COR-L47 (cell line): ENCODE measurements at regions not wholly inside any gene's neighbourhood (a gene's known extent, or its start where the extent isn't known, plus 50 kb on each side); places are given as distances from the start of the nearest gene placed in this dataset.

Source experiments
- DNase-seq: peaks from one replicate; lab custom pipeline; 2025; lab: John Stamatoyannopoulos, UW

DNA sequence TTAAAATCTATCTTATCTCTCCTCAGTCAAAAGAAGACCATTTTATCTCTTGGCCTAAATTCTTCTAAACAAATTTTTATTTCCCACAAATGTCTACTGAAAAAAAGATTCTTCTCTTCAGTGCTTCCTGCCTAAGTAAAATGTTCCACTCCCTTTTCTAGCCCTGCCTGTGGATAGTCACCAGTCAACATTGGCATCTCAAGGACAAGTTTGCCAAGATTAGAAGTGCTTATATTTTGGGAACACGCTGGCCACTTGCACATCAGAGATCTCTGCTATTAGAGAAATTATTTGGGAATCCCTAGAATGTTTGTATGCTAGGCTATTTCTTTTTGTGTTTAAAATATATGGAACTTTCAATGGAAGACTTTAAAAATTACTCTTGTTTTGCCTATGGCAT is 758.2 kb upstream of the CDH7 start:
- no peak for DNase-seq

DNA sequence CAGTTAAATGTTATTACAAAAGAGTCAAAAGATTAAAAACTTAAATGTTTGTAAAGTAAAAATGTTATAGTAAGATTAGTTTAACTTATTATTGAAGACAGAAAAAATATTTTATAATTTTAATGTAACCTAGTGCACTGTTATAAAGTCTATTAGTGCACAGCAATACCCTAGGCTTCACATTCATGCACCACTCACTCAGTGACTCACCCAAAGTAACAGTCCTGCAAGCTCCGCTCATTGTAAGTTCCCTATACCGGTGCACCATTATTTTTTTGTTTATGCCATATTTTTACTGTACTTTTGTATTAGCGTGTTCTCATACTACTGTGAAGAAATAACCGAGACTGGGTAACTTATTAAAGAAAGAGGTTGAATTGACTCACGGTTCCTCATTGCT is 759.7 kb upstream of the CDH7 start:
- DNase-seq: no peak

DNA sequence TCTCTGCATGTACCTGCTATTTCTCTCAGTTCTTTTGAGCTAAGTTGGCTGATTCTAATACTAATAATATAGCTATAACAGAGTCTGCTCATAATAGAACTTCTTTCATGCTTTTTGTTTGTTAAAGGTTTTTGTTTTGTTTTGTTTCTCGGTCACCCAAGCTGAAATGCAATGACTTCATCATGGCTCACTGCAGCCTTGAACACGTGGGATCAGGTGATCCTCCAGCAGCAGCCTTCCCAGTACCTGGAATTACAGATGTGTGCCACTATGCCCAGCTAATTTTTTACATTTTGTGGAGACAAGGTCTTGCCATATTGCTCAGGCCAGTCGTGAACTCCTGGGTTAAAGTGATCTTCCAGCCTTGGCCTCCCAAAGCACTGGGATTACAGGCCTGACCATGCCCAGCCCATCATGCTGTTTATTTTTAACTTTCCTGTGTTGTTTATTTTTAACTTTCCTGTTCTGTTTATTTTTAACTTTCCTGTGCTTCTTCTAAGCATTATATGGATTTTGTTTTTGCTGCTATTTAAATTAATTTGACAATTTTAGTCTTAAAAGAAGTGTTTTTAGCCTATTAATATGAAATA is 763.8 kb upstream of the CDH7 start:
- no peak for DNase-seq

DNA sequence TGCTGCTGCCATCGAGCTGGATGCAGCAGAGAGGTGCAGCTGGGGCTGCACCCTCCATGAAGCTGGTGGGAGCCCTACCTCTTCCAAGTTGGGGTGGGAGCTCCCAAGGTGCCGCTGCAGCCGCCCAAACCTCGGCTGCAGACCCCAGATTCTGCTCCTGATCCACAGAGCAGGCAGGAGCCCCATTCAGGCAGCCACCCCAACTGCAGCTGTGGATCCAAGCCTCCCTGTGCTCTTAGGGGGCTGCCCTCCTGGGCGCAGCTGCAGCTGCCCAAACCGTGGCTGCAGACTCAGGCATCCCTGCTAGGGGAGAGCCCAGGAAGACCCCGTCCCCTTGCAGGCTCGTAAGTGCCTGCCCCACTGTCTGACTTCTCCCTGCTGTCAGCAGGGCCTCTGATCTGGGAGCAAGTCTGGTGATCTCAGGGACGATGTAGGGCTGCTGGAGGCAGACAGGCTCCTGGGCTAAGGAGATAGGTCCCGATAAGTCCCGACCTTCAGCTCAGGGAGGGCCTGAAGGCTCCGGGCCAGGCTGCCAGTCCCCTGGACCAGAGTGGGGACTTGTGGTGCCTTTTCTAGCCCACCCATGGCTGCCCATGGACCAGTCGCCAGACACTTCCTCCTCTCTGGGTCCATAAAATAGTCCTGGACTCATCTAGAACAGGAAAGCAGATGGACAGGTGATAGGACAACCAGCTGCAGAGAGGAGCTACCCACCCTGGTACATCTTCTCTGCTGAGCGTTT is 767.1 kb upstream of the CDH7 start:
- DNase-seq: no peak

DNA sequence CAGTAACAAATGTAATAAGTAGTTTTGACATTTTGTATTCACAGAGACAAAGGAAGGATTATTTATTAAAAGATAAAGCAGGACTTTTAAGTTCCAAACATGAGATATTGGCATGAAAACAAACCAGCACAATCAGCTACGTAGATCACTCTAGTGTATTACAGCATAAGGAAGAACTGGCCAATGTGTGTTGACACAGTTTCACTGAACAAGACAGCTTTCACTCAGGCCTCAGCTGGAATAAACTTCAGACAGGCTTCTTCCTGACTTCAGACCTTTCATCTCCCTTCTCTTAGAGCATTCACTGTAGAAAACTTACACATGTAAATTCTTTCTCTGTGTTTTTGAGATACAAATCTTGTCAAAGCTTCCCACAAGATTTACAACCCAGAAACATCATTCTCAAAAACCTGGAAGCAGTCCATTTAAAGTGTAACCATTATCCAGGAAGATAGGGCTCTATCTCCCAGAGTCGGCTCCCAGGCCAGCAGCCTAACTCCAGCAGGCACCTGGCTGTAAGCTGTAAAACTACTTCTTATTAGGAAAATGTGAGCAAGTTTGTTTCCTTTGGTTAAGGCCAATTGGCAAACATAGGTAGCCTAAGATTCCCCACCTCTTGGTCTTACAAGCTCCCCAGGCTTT is 768.3 kb upstream of the CDH7 start:
- DNase-seq: no peak

DNA sequence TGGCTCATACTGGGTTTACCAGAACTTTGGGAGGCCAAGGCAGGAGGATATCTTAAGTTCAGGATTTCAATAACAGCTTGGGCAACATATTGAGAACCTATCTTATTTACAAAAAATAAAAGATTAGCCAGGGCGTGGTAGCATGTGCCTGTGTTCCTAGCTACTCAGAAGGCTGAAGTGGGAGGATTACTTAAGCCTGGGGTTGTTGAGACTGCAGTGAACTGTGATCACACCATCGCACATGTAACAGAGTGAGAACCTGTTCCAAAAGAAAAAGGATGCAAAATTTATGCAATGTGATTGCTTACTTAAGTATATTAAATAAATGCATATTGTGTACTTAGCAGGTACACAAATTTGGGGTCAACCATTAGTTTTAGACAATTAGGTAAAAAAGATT is 768.9 kb upstream of the CDH7 start:
- DNase-seq: no peak

DNA sequence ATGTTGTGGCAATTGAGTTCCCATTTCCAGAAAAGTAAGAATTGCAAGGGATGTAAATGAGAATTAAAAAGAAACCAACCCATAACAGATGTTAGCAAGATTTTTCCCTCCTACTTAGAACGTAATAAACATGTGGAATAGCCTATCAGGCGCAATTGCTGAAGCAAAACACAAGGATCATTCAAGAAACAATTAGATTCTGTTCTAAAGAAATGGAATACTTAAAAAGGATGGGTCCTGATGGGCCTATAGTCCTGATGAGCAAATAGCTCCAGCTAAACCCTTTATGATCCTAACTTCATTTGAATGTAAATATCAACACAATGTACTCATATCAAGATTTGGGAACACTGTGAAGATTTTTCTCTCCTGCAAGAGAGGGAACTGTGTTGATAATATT is 771.0 kb upstream of the CDH7 start:
- no peak for DNase-seq

DNA sequence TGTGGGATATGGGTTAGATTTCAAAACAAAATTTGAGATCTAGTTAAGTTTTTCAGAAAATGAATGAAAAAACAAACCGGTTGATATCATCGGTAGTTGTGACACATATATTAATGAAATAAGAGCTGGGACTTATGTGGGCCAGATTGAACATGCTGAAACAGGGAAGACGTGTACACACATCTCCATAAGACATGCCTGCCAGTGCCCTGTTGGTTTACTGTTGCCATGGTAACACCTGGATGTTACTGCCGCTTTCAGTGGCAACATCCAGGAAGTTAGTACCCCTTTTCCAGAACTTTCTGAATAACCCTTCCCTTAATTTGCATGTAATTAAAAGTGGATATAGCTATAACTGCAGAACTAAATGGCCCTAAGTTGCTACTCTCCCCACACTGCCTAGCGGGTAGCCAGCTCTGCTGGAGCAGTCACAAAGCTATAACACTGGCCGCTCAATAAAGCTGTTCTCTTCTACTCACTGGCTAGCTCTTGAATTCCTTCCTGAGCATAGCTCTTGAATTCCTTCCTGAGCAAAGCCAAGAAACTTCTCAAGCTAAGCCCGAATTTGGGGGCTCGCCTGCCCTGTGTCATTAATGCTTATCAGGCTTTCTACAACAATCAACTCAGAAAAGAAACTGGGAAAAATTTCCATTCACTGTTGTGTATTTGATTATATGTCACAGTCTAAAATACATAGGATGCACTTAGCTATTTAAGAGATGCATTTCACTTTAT is 776.3 kb upstream of the CDH7 start:
- DNase-seq: no peak

DNA sequence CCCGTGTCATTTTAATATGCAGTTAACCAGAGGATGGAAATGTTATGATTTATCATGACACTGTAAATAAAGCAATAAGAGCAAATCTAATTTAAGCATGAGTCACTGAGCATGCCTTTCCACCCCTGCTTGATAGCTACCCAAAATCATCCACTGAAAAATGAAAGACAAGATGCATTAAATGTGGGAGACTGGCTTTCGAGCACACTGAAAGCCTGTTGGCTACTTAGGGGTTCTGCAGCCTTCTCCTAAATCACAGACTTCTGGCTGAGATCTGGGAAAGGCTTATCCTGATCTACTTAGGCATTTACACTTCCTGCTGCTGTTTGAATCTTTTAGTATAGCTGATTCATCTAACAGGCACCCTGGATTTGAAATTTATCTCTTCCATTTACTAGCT is 778.3 kb upstream of the CDH7 start:
- no peak for DNase-seq

DNA sequence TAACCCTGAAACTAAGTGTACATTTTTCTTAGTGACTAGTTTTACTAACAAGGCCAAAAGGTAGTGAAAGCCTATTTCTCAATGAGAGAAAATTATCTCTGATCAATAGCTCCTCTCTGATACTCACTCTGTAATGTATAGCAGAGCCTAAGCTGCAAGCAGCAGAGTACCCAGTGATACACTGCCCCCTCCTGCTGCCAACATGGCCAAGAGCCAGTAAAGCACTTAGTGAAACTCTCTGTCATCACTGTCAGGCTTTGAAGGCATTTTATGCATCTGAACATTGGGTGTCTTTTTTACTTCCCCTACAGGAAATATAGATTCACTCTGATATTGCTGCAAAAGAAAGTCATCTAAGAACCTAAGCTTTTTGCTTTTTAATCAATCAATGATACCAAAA is 784.1 kb upstream of the CDH7 start:
- peak; percentile 37 for DNase-seq

DNA sequence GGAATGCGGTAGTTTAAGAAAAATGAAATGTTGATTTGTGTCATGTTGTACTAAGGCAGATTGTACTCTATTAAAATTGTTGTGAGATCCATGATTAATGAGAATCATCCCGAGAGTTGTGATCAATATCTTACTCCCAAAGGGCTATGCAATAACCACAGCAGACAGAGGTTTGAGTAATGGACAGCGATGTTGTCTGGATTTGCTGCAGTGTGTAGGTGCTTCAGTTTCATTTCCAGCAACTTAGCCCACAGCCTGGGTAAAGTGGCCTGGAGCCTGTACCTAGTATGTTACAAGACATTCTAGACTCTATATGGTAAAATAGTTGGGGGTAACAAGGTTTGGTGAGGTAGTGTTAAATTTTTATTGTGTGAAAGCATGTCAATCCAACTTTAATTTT is 794.3 kb upstream of the CDH7 start:
- no peak for DNase-seq

DNA sequence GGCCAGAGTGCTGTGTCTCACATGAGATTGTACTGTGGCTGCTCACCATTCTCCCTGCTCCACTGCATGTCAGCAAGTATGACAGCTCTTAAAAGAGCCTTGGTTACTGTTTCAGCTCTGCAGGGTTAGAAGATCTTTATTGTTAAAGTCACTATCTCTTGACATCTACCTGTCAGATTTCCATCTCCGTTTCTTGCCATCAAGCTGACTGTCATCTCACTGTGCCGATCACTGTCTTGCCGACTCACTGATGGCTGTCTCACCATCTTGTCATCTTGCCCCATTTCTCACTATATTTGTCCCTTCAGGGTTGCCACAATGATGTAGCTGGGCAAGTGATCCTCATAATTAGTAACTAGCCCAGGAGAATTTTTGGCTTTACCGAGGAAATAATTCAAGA is 800.9 kb upstream of the CDH7 start:
- no peak for DNase-seq

DNA sequence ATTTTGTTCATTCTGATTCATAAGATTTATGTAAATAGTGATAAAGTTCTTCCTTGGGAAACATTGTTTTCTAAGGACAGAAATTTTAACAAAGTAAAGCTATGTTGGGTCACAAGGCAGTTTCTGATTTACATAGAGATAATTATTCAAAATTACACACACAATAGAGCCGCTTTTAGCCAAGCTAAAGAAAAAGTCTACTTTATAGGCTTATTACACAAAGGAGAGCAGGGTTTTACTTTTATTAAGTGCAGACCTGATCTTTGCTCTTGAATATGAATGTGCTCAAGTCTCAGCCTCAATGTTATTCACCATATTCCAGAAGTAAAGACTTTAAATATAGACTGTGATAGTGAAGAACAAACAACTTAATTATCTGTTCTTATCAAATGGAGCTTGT is 787.8 kb upstream of the LINC00305 start:
- no peak for DNase-seq

DNA sequence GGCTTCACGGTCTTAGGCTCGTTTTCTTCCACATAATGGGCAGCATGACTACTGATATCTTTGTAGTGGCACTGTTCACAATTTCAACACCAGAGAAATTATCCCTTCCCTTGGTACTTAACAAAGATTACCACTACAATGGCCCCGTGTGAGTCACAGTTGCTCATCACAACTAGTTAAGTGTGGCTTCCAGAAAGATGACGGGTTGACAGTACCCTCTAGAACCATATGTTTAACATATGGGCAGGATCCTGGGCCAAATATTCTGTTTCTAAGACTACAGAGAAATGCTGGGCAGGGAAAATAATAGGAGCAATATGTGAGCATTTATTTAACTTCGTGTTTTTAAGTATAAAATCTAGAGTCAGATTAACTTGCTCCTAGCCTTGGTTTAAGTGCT is 780.1 kb upstream of the LINC00305 start:
- DNase-seq: no peak

DNA sequence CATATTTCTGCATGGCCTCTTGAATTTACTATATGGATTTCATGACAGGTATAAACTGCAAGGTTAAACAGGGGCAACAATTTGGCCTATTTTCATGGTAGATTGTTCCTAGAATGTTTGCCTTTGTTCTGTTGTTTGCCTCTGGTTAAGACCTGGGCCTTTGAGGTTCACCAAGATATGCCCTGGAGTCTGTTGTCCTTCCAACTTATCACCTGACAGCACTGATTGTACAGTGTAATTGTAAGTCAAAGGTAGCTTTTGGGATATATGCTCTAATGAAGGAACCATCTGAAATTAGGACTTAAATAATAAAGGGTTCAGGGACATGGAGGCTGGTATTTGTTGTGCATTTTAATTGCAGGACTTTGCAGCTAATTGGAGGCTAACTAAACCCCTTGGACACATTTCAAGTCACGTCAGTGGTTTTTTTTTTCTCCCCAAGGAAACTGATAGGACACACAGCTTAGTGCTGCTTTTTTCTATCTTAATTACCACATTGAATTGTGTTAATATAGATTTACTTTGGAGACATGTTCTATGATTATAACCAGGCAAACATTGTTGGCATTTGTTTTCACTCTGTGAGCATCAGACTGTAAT is 771.2 kb upstream of the LINC00305 start:
- peak; percentile 53 for DNase-seq

DNA sequence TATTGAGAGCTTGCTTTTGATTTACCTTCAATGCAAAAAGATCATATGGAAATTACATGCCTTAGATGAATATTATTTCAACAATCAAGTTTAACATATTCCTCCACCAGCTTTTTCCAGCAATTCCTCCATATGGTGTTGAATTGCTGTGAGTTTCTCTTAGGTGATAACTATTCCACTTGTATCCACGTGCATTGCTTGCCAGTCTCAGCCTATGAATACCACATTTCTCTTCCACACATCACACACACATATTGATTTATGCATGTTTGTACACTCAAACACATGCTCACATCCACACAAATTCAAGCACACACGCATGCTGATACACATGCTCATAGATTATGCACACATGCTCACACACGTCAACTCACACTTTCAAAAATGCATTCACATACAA is 770.0 kb upstream of the LINC00305 start:
- no peak for DNase-seq

DNA sequence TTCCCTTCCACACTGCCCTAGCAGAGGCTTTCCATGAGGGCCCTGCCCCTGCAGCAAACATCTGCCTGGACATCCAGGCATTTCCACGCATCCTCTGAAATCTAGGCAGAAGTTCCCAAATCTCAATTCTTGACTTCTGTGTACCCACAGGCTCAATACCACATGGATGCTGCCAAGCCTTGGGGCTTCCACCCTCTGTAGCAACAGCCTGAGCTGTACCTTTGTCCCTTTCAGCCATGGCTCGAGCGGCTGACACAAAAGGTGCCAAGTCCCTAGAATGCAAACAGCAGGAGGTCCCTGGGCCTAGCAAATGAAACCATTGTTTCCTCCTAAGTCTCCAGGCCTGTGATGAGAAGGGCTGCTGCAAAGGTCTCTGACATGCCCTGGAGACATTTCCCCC is 744.5 kb upstream of the LINC00305 start:
- no peak for DNase-seq

DNA sequence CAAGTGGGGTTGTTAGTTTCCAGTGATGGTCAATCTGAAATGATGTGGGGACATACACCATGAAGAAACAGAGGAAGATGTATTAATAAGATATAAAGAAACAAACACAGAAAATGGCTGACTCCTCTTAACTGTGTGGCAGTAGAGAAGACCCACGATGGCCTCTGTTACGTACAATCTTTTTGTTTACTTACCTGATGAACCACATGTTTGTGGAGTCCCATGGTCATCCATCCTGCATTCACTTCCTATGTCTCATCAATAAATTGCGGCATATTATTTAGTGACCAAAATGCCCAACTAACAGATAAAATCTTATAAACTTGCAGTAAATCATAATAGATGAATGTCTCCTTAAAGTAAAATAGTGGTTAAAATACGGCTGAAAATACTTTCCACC is 740.1 kb upstream of the LINC00305 start:
- no peak for DNase-seq

DNA sequence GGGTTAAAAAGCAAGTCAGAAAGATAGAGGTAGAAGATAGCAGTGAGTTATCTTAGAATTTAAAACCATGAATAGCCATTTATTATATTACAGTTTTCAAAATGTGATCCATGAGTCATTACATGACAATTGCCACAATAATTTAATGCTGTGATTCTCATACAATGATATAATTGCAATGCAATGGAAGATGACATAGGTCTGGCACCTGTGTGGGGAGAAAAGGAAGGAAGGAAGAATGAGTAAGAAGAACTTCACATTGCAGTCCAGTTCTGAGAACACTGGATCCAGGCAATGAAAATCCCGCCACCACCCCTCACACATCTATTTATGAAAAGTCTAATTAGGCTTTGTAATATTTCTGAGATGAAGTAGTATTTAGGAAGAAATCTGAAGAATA is 738.1 kb upstream of the LINC00305 start:
- DNase-seq: no peak

DNA sequence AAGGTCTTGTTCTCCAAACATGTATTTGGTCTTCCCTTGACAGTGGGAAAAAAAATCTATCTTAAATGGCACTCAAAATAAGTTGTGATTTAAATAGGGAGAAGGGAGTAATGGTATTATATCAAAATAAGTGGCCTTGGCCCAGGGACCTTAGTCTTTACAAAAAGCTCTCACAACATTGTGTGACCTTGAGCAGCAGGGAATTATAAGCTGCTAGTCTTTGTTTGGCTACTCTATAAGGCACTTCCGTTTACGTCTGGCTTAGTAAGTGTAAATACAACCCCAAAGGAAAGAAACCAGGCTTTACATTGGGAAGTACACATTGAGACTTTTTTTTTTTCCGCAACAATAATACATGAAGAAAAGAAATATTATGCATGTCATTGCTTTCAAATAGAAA is 734.0 kb upstream of the LINC00305 start:
- DNase-seq: no peak

DNA sequence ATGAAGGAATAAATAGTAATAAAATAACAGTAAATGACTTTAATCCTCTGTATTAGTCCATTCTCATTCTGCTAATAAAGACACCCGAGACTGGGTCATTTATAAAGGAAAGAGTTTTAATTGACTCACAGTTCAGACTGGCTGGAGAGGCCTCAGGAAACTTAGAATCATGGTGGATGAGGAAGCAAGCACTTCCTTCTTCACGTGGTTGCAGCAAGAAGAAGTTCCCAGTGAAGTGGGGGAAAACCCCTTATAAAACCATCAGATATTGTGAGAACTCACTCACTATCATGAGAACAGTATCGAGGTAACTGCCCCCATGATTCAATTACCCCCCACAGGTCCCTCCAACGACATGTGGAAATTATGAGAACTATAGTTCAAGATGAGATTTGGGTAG is 727.9 kb upstream of the LINC00305 start:
- no peak for DNase-seq

DNA sequence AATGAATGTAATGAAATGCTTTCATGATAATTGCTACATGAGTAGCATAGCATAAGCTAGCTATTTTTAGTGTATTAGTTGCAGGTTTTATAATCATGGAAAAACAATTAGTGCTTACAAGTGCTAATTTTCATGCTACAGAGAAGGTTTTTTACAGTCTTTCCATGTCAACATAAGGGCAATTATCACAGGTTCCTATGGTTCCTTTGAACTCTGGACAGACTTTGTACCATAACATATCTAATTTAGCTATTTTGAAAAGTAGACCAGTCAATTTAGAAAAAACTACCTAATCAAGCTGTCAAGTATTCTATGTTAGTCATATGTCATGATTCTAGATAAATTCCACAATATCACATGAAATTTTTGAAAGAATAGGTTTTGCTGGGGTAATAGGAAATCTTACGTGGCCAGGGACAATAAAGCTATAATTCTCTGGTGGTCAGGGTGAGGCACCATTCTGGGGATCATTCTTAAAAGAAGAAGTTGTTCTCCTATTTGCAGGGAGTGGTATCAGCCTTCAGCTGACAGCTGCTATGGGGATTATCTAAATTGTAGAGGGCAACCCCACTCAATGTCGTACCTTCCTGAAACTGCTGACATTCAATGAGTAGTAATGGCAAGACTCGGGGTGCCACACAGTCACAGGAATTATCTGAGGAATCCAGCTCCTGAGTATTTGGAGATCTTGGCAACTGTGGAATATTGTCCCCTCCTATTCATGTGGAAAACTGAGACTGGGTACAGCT is 724.0 kb upstream of the LINC00305 start:
- no peak for DNase-seq
